Peyer's patch (tissue), 4 donors: ENCODE measurements at regions not wholly inside any gene's neighbourhood (a gene's known extent, or its start where the extent isn't known, plus 50 kb on each side); places are given as distances from the start of the nearest gene placed in this dataset.

Experiments used
- DNase-seq, 3 donors: peaks; one replicate each; pipeline ENCODE4 v3.0.0-alpha.2; 2017 to 2019
- H3K27ac ChIP-seq, 4 donors: fragments of 200-600 bp; sonication (generic); one replicate each; pipeline ENCODE4 v1.5.1; 2016 to 2019
- H3K27me3 ChIP-seq, 2 donors: fragments of 200-600 bp; sonication (generic); one replicate each; pipeline ENCODE4 v1.5.1; 2019
- H3K36me3 ChIP-seq, 3 donors: fragments of 200-600 bp; sonication (generic); one replicate each; pipeline ENCODE4 v1.5.1; 2016 to 2019
- H3K4me1 ChIP-seq, 4 donors: fragments of 200-600 bp; sonication (generic); one replicate each; pipeline ENCODE4 v1.5.1; 2016 to 2019
- H3K4me3 ChIP-seq, 4 donors: fragments of 200-600 bp; sonication (generic); 1 replicate in 3 of 4; 2 replicates in 1 of 4; pipeline ENCODE4 v1.5.1; 2016 to 2019; ENCODE audit warnings: mild to moderate bottlenecking in 1 of 4
- H3K9me3 ChIP-seq, 4 donors: fragments of 200-600 bp; sonication (generic); one replicate each; pipeline ENCODE4 v1.5.1; 2016 to 2019; ENCODE audit warnings: mild to moderate bottlenecking in 1 of 4
- CTCF ChIP-seq, 6 experiments: fragments of 450-650 bp in 4 of 6; fragments of 200-600 bp in 2 of 6; sonication (generic) in 1 of 6; IDR thresholded peaks; one replicate each; pipeline ENCODE4 v1.5.1; 2017 to 2019; ENCODE audit warnings: antibody characterized with exemption in 6 of 6, mild to moderate bottlenecking in 3 of 6, moderate library complexity in 1 of 6
- POLR2A ChIP-seq, 2 donors: fragments of 450-650 bp; IDR thresholded peaks; one replicate each; pipeline ENCODE4 v1.5.1; 2017; ENCODE audit warnings: antibody characterized with exemption in 2 of 2, mild to moderate bottlenecking in 2 of 2, moderate library complexity in 2 of 2

GRCh38 chr12:84492351-84492883 is 420.2 kb downstream of the SLC6A15 start:
- Histone ChIP-seq H3K9me3 (no peaks in the 10 kb centered on the region), H3K27me3 (no peaks in the 10 kb centered on the region), H3K4me1 (no peaks in the 10 kb centered on the region), H3K27ac (no peak overlapping the region), H3K4me3 (no peak overlapping the region), H3K36me3 (no peaks in the 10 kb centered on the region)
- TF ChIP-seq POLR2A (IDR thresholded peaks at IDR 0.05): no peak
- TF ChIP-seq CTCF (IDR thresholded peaks at IDR 0.05): no peak
- no peak for DNase-seq

GRCh38 chr12:84484798-84485197 is 427.8 kb downstream of the SLC6A15 start:
- no peaks in the 10 kb centered on the region for H3K27me3 ChIP-seq
- H3K36me3 ChIP-seq: no peaks in the 10 kb centered on the region
- H3K4me3 ChIP-seq: no peak overlapping the region
- no peaks in the 10 kb centered on the region for H3K9me3 ChIP-seq
- TF ChIP-seq CTCF (IDR thresholded peaks at IDR 0.05) (no peak), POLR2A (IDR thresholded peaks at IDR 0.05) (no peak)
- no peak overlapping the region for H3K27ac ChIP-seq
- no peaks in the 10 kb centered on the region for H3K4me1 ChIP-seq
- no peak for DNase-seq

GRCh38 chr12:84480803-84481202 is 431.8 kb downstream of the SLC6A15 start:
- TF ChIP-seq POLR2A (IDR thresholded peaks at IDR 0.05): no peak
- no peak for TF ChIP-seq CTCF (IDR thresholded peaks at IDR 0.05)
- Histone ChIP-seq H3K9me3 (no peaks in the 10 kb centered on the region), H3K4me1 (no peaks in the 10 kb centered on the region), H3K27ac (no peak overlapping the region), H3K36me3 (no peaks in the 10 kb centered on the region), H3K4me3 (no peak overlapping the region), H3K27me3 (no peaks in the 10 kb centered on the region)
- DNase-seq: no peak

- no peak for TF ChIP-seq CTCF (IDR thresholded peaks at IDR 0.05)
- TF ChIP-seq POLR2A (IDR thresholded peaks at IDR 0.05): no peak
- Histone ChIP-seq H3K4me3 (no peak overlapping the region), H3K4me1 (no peaks in the 10 kb centered on the region), H3K9me3 (no peaks in the 10 kb centered on the region), H3K27ac (no peak overlapping the region), H3K36me3 (no peaks in the 10 kb centered on the region), H3K27me3 (no peaks in the 10 kb centered on the region)
- no peak for DNase-seq
Measured at GRCh38 chr12:84470361-84470760, 442.2 kb downstream of the SLC6A15 start.

GRCh38 chr12:84464616-84465015 is 448.0 kb downstream of the SLC6A15 start:
- Histone ChIP-seq H3K4me3 (no peak overlapping the region), H3K36me3 (no peaks in the 10 kb centered on the region), H3K9me3 (no peaks in the 10 kb centered on the region), H3K27me3 (no peaks in the 10 kb centered on the region), H3K4me1 (no peaks in the 10 kb centered on the region), H3K27ac (no peak overlapping the region)
- TF ChIP-seq CTCF (IDR thresholded peaks at IDR 0.05) (no peak), POLR2A (IDR thresholded peaks at IDR 0.05) (no peak)
- no peak for DNase-seq
